Body of pancreas (tissue), 4 donors: ENCODE measurements at regions not wholly inside any gene's neighbourhood (a gene's known extent, or its start where the extent isn't known, plus 50 kb on each side); places are given as distances from the start of the nearest gene placed in this dataset.

ENCODE experiments used
- ATAC-seq: fragments of 150-250 bp; one replicate; pipeline ENCODE4 v1.9.1; 2016
- DNase-seq, 4 donors: peaks; one replicate each; pipeline ENCODE4 v3.0.0-alpha.2; 2019
- H3K27ac ChIP-seq, 4 donors: fragments of 200-600 bp; sonication (generic); 1 replicate in 3 of 4; 2 replicates in 1 of 4; pipeline versions ENCODE4 v1.5.1 to v1.6.1; 2016 to 2019; ENCODE audit warnings: mild to moderate bottlenecking in 1 of 4, mixed read lengths in 1 of 4, moderate library complexity in 1 of 4
- H3K27me3 ChIP-seq, 2 donors: fragments of 200-600 bp; sonication (generic); one replicate each; pipeline ENCODE4 v1.6.0; 2016; ENCODE audit warnings: mild to moderate bottlenecking in 1 of 2
- H3K36me3 ChIP-seq, 2 donors: fragments of 200-600 bp; sonication (generic); replicated peaks in 1 of 2; 2 replicates each; pipeline ENCODE4 v1.5.1; 2016; ENCODE audit warnings: low read depth in 2 of 2; ENCODE audit not compliant: insufficient read depth in 1 of 2
- H3K4me1 ChIP-seq: fragments of 200-600 bp; sonication (generic); one replicate; pipeline ENCODE4 v1.6.0; 2016
- H3K4me3 ChIP-seq, 2 donors: fragments of 200-600 bp; sonication (generic); 1 replicate in 1 of 2; 2 replicates in 1 of 2; pipeline ENCODE4 v1.5.1; 2016 to 2019
- H3K9me3 ChIP-seq, 3 donors: fragments of 200-600 bp; sonication (generic); 1 replicate in 2 of 3; 2 replicates in 1 of 3; pipeline ENCODE4 v1.5.1; 2016
- CTCF ChIP-seq, 7 experiments: fragments of 450-650 bp in 4 of 7; fragments of 200-600 bp in 3 of 7; sonication (generic) in 3 of 7; IDR thresholded peaks; one replicate each; pipeline ENCODE4 v1.5.1; 2016 to 2019; ENCODE audit warnings: antibody characterized with exemption in 7 of 7
- POLR2A ChIP-seq, 3 donors: fragments of 450-650 bp; IDR thresholded peaks; one replicate each; pipeline ENCODE4 v1.6.1; 2016; ENCODE audit warnings: antibody characterized with exemption in 3 of 3, mild to moderate bottlenecking in 2 of 3
- WGBS, 2 donors: methylation state at CpG; one replicate each; pipeline ENCODE4 v1.1.5; 2017; 5-methylcytosine and 5-hydroxymethylcytosine counted together
- intact Hi-C: fragments of 100-400 bp; cut with DNase I; formaldehyde crosslinking; loops from one replicate; pipeline ENCODE4 v1.15.1; 2023

DNA sequence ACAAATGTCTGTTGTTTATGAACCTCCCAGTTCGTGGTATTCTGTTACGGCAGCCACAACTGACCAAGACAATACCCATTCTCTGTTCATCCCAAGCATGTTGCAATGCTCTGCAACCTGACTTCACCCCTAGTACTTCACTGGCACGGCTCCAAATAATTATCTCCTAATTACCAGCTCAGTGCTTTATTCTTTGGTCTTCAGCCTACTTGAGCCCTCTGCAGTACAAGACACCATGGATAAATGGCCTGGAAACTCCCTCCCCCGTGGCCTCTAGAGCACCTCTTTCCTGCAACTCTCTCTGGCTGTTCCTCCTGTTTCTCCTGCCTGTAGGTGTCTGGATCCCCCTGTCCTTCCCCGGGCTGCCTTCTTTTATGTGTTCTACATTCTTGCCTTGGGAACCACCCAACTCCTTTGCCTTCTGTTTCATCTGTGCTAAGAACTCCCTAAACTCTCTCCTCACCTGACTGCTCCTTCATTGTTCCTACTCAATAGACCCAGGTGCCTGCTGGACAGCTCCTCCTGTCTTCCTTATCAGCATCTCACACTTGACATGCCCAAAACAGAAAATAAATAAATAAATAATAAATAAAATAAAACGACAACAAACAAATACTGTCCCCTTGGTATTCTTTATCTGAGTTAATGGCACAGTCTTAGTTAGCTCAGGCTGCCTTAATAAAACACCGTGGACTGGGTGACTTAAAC, 200.4 kb upstream of the IPO5 start:
- no peak overlapping the region for H3K27ac ChIP-seq
- no peaks in the 10 kb centered on the region for H3K27me3 ChIP-seq
- no peak overlapping the region for H3K4me3 ChIP-seq
- no peak for DNase-seq
- ATAC-seq, result no peak
- no peaks in the 10 kb centered on the region for H3K9me3 ChIP-seq
- no peaks in the 10 kb centered on the region for H3K36me3 ChIP-seq
- TF ChIP-seq CTCF (IDR thresholded peaks at IDR 0.05), result no peak
- no peak for TF ChIP-seq POLR2A (IDR thresholded peaks at IDR 0.05)
- 54 to 58% methylated on average over 7 of the region's 7 CpGs for WGBS, 2 donors
- peaks cover 11% of the 10 kb centered on the region for H3K4me1 ChIP-seq
- intact Hi-C loops, result no loop called here

DNA sequence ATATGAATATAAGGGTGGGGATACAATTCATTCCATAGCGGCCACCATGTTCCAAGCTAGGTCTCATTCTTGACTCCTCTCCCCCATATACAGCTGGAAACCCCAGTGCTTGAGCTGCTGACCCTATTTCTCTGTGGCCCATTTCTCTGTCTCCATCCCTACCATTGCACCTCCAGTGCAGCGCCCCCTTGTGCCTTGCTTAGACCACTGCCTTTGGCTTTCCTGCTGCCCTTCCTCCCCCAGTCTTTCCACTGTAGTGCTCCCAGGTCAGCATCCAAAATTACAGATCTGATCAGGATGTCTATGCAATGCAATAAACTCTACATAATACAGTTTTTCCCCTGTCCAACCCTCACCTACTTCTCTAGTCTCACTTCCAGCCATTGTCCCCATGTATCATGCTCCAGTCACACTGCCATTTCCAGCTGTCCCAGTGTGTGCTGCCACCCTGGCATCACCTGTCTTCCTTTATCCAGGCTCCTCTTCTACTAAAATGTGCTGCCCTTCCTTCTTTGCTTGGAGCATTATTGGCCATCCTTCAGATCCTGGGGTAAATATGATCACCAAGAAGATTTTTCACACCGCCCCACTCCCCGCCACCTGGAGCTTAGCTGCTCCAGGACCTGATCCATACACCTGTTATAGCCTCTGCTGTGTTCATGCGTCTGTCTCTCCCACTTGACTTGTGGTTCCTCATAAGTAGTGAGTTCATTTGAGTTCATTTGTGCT, 199.4 kb upstream of the IPO5 start:
- H3K4me1 ChIP-seq, result peaks cover 11% of the 10 kb centered on the region
- no peak overlapping the region for H3K4me3 ChIP-seq
- intact Hi-C loops, result no loop called here
- no peaks in the 10 kb centered on the region for H3K9me3 ChIP-seq
- DNase-seq (no peak), ATAC-seq (no peak)
- TF ChIP-seq CTCF (IDR thresholded peaks at IDR 0.05) (no peak), POLR2A (IDR thresholded peaks at IDR 0.05) (no peak)
- no peaks in the 10 kb centered on the region for H3K36me3 ChIP-seq
- 57 to 66% methylated on average over 5 of the region's 5 CpGs for WGBS, 2 donors
- no peaks in the 10 kb centered on the region for H3K27me3 ChIP-seq
- no peak overlapping the region for H3K27ac ChIP-seq

- WGBS, 2 donors, result 25 to 28% methylated on average over 4 of the region's 4 CpGs
- H3K9me3 ChIP-seq, result no peaks in the 10 kb centered on the region
- peaks cover 8% of the 10 kb centered on the region for H3K4me1 ChIP-seq
- intact Hi-C loops, result no loop called here
- DNase-seq (peak; percentile 14 to 34 (median 24)), ATAC-seq (peak; percentile 68)
- no peak overlapping the region for H3K4me3 ChIP-seq
- TF ChIP-seq CTCF (IDR thresholded peaks at IDR 0.05) (no peak), POLR2A (IDR thresholded peaks at IDR 0.05) (no peak)
- H3K27ac ChIP-seq, result peak overlapping the region in 2 of 4 donors; percentile 25 to 43
- H3K27me3 ChIP-seq, result no peaks in the 10 kb centered on the region
- H3K36me3 ChIP-seq, result no peaks in the 10 kb centered on the region
Measured at GRCh38 chr13:97757807-97758206, 195.7 kb upstream of the IPO5 start.

- TF ChIP-seq POLR2A (IDR thresholded peaks at IDR 0.05) (no peak), CTCF (IDR thresholded peaks at IDR 0.05) (no peak)
- Histone ChIP-seq H3K4me3 (no peak overlapping the region), H3K27ac (no peak overlapping the region), H3K36me3 (no peaks in the 10 kb centered on the region), H3K9me3 (no peaks in the 10 kb centered on the region), H3K4me1 (peaks cover 8% of the 10 kb centered on the region), H3K27me3 (no peaks in the 10 kb centered on the region)
- no peak for DNase-seq
- intact Hi-C loops, result no loop called here
- ATAC-seq, result no peak
- 21 to 26% methylated on average over 3 of the region's 3 CpGs for WGBS, 2 donors
Measured at GRCh38 chr13:97758317-97758716, 195.2 kb upstream of the IPO5 start.
